HG03108 (cell line): ENCODE measurements at regions not wholly inside any gene's neighbourhood (a gene's known extent, or its start where the extent isn't known, plus 50 kb on each side); places are given as distances from the start of the nearest gene placed in this dataset.

Experiments used
- ATAC-seq: cut with Tn5 transposase; IDR thresholded peaks from one replicate; pipeline ENCODE4 v1.9.1; 2021; ENCODE audit warnings: moderate library complexity; ENCODE audit not compliant: unreplicated experiment

- no peak for ATAC-seq
Measured at GRCh38 chr10:4050061-4050460, 265.1 kb upstream of the KLF6 start.

GRCh38 chr10:4049348-4049747, 264.3 kb upstream of the KLF6 start:
- no peak for ATAC-seq

GRCh38 chr10:4048236-4048864, 263.3 kb upstream of the KLF6 start:
- no peak for ATAC-seq

GRCh38 chr10:4046712-4047354, 261.8 kb upstream of the KLF6 start:
- no peak for ATAC-seq

GRCh38 chr10:4046030-4046429, 261.0 kb upstream of the KLF6 start:
- ATAC-seq, result peak; percentile 82

- no peak for ATAC-seq
Measured at GRCh38 chr10:4043897-4044665, 259.1 kb upstream of the KLF6 start.

- ATAC-seq, result no peak
Measured at GRCh38 chr10:4041635-4042034, 256.6 kb upstream of the KLF6 start.

- no peak for ATAC-seq
Measured at GRCh38 chr10:4038000-4038399, 253.0 kb upstream of the KLF6 start.

GRCh38 chr10:4035599-4035945, 250.6 kb upstream of the KLF6 start:
- ATAC-seq, result no peak

GRCh38 chr10:4034907-4035598, 250.0 kb upstream of the KLF6 start:
- ATAC-seq, result no peak

GRCh38 chr10:4033341-4033896, 248.4 kb upstream of the KLF6 start:
- ATAC-seq, result peak; percentile 84

GRCh38 chr10:4029866-4030265, 244.9 kb upstream of the KLF6 start:
- no peak for ATAC-seq

GRCh38 chr10:4028854-4029583, 244.0 kb upstream of the KLF6 start:
- no peak for ATAC-seq

- ATAC-seq, result no peak
Measured at GRCh38 chr10:4028027-4028471, 243.0 kb upstream of the KLF6 start.

- ATAC-seq, result no peak
Measured at GRCh38 chr10:4025339-4025738, 240.3 kb upstream of the KLF6 start.

GRCh38 chr10:4024516-4025245, 239.7 kb upstream of the KLF6 start:
- ATAC-seq, result no peak

GRCh38 chr10:4024027-4024426, 239.0 kb upstream of the KLF6 start:
- ATAC-seq, result no peak

- ATAC-seq, result no peak
Measured at GRCh38 chr10:4022473-4022872, 237.5 kb upstream of the KLF6 start.

- ATAC-seq, result no peak
Measured at GRCh38 chr10:4020631-4021030, 235.6 kb upstream of the KLF6 start.

- ATAC-seq, result no peak
Measured at GRCh38 chr10:4018054-4018511, 233.1 kb upstream of the KLF6 start.
